OCI-LY7 (cell line): ENCODE measurements at regions not wholly inside any gene's neighbourhood (a gene's known extent, or its start where the extent isn't known, plus 50 kb on each side); places are given as distances from the start of the nearest gene placed in this dataset.

Experiments used
- CTCF ChIP-seq: fragments of 200-600 bp; sonication (generic); conservative IDR thresholded peaks from 2 replicates; pipeline ENCODE4 v1.5.1; 2014; ENCODE audit warnings: mild to moderate bottlenecking, antibody characterized with exemption, low read length, moderate library complexity, mixed read lengths
- EZH2phosphoT487 ChIP-seq: fragments of 200-600 bp; sonication (generic); IDR thresholded peaks from 2 replicates; pipeline ENCODE4 v1.6.1; 2018; ENCODE audit warnings: low read depth, borderline replicate concordance, mild to moderate bottlenecking, mixed run types, antibody characterized with exemption, low read length, moderate library complexity, mixed read lengths

DNA sequence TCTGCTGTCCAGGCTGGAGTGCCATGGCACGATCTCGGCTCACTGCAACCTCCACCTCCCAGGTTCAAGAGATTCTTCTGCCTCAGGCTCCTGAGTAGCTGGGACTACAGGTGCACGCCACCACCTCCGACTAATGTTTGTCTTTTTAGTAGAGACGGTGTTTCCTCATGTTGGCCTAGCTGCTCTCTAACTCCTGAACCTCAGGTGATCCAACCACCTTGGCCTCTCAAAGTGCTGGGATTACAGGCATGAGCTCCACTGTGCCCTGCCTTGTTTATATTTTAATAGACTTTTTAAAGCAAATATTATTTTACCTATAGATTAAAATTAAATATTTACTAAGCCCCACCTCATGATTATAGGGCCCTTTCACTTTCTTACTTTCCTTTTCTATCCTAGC lies 483.2 kb upstream of the EPHA7 start:
- TF ChIP-seq CTCF (no peak), EZH2phosphoT487 (no peak)
